ENCODE measurements at regions not wholly inside any gene's neighbourhood (a gene's known extent, or its start where the extent isn't known, plus 50 kb on each side); places are given as distances from the start of the nearest gene placed in this dataset.

DNA sequence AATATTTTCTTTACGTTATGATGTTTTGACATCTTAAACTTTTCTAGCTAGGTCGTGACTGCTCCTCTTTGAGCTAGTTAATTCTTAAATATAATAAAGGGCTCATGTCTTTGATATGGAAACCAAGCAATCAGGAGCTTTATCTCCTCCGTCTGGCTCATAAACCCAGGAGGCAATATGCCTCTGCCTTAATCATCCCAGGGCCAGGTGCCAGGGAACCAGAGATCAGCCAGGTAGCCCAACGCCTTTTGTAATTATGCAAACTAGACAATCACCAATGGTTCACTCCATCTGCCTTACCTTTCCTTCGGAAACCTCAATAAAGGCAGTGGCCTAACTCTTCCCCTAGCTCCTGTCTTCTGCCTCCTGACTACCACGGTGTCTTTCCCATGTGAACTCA, 213.7 kb downstream of the KCNJ3 start:
- no peaks in the 10 kb centered on the region for H3K9me3 Mint-ChIP-seq (ENCODE audit: unreplicated experiment)
- H3K27me3 Mint-ChIP-seq (ENCODE audit: unreplicated experiment), result peaks cover 1% of the 10 kb centered on the region
- H3K36me3 Mint-ChIP-seq (ENCODE audit: low read depth, unreplicated experiment), result no peaks in the 10 kb centered on the region

DNA sequence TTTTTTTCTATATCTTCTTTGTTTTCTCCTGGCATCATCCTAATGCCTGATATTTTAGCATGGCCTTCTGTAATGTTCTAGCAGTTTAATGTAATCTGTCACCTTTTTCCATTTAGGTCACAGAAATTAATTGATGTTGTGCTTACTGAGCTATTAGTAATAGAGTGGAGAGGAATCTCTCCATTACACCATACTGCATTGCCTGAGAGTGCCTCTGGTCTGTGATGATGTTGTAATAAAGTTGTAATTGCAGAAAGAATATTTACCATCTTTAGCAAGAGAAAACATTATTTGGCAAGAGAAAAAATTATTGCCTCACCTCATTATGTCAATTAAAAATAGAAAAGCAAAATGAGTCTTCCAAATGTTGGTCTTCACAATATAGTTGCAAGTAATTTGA, 213.2 kb downstream of the KCNJ3 start:
- no peaks in the 10 kb centered on the region for H3K36me3 Mint-ChIP-seq (ENCODE audit: low read depth, unreplicated experiment)
- no peaks in the 10 kb centered on the region for H3K9me3 Mint-ChIP-seq (ENCODE audit: unreplicated experiment)
- H3K4me1 Mint-ChIP-seq (ENCODE audit: unreplicated experiment), result peaks cover 16% of the 10 kb centered on the region
- H3K4me3 Mint-ChIP-seq (ENCODE audit: unreplicated experiment), result no peak overlapping the region
- H3K27me3 Mint-ChIP-seq (ENCODE audit: unreplicated experiment), result peaks cover 1% of the 10 kb centered on the region
- no peak for TF ChIP-seq CTCF (IDR thresholded peaks at IDR 0.05; ENCODE audit: unreplicated experiment)
- no peak for DNase-seq (ENCODE audit: low spot score)
- H3K27ac Mint-ChIP-seq (ENCODE audit: unreplicated experiment), result no peak overlapping the region

More for the DNA sequence above, 213.7 kb downstream of the KCNJ3 start:
- Mint-ChIP-seq H3K4me3 (ENCODE audit: unreplicated experiment) (no peak overlapping the region), H3K4me1 (ENCODE audit: unreplicated experiment) (peaks cover 16% of the 10 kb centered on the region), H3K27ac (ENCODE audit: unreplicated experiment) (no peak overlapping the region)
- no peak for DNase-seq (ENCODE audit: low spot score)
- no peak for TF ChIP-seq CTCF (IDR thresholded peaks at IDR 0.05; ENCODE audit: unreplicated experiment)

- H3K4me1 Mint-ChIP-seq (ENCODE audit: unreplicated experiment), result peaks cover 10% of the 10 kb centered on the region
- no peaks in the 10 kb centered on the region for H3K9me3 Mint-ChIP-seq (ENCODE audit: unreplicated experiment)
- no peak overlapping the region for H3K27ac Mint-ChIP-seq (ENCODE audit: unreplicated experiment)
- peaks cover 1% of the 10 kb centered on the region for H3K27me3 Mint-ChIP-seq (ENCODE audit: unreplicated experiment)
- DNase-seq (ENCODE audit: low spot score), result no peak
- H3K36me3 Mint-ChIP-seq (ENCODE audit: low read depth, unreplicated experiment), result no peaks in the 10 kb centered on the region
- H3K4me3 Mint-ChIP-seq (ENCODE audit: unreplicated experiment), result no peak overlapping the region
- TF ChIP-seq CTCF (IDR thresholded peaks at IDR 0.05; ENCODE audit: unreplicated experiment), result no peak
These were observed 212.2 kb downstream of the KCNJ3 start for GRCh38 chr2:154910701-154911100.

DNA sequence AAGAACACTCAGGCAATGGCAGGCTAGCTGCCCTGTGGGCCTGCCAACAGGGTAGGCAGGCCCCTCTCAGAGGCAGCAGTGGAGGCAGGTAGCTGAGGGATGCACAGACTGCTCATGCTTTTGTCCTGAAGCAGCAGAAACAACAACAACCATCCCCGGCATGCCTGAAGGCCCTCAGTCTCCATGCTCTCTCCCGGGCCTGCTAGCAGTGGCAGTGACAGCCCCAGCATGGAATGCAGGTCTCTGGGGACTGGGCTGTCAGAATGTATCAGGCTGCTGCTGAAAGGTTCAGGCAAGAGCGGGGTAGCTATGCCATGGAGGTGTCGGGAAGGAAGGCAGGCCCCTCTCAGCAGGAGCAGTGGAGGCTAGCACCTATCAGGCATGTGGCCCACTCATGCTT, 209.8 kb downstream of the KCNJ3 start:
- H3K27me3 Mint-ChIP-seq (ENCODE audit: unreplicated experiment), result peaks cover 1% of the 10 kb centered on the region
- H3K27ac Mint-ChIP-seq (ENCODE audit: unreplicated experiment), result no peak overlapping the region
- peaks cover 1% of the 10 kb centered on the region for H3K4me1 Mint-ChIP-seq (ENCODE audit: unreplicated experiment)
- no peaks in the 10 kb centered on the region for H3K9me3 Mint-ChIP-seq (ENCODE audit: unreplicated experiment)
- H3K4me3 Mint-ChIP-seq (ENCODE audit: unreplicated experiment), result no peak overlapping the region
- H3K36me3 Mint-ChIP-seq (ENCODE audit: low read depth, unreplicated experiment), result no peaks in the 10 kb centered on the region
- TF ChIP-seq CTCF (IDR thresholded peaks at IDR 0.05; ENCODE audit: unreplicated experiment), result no peak
- no peak for DNase-seq (ENCODE audit: low spot score)
